ENCODE measurements at regions not wholly inside any gene's neighbourhood (a gene's known extent, or its start where the extent isn't known, plus 50 kb on each side); places are given as distances from the start of the nearest gene placed in this dataset.

- Histone ChIP-seq H3K4me2 (ENCODE audit: control insufficient read depth, extremely low read depth, insufficient read depth, low read depth, low read length) (no peak overlapping the region), H3K79me2 (ENCODE audit: control insufficient read depth, insufficient read depth, low read length) (no peaks in the 10 kb centered on the region), H2AFZ (ENCODE audit: control insufficient read depth, low read length) (no peak overlapping the region), H3K9me3 (ENCODE audit: control insufficient read depth, low read depth, low read length) (no peaks in the 10 kb centered on the region), H3K9ac (ENCODE audit: control insufficient read depth, extremely low read depth, insufficient read depth, low read length) (no peak overlapping the region), H3K4me3 (ENCODE audit: control insufficient read depth in 2 of 3, extremely low read depth in 1 of 3, insufficient read depth in 2 of 3, low read depth in 1 of 3, low read length in 3 of 3) (no peak overlapping the region), H3K9me1 (ENCODE audit: control insufficient read depth, extremely low read depth, insufficient read depth, low read length) (no peaks in the 10 kb centered on the region), H3K27me3 (ENCODE audit: control insufficient read depth, extremely low read depth, insufficient read depth, low read length) (no peaks in the 10 kb centered on the region), H4K20me1 (ENCODE audit: control insufficient read depth, extremely low read depth, insufficient read depth, low read length) (no peaks in the 10 kb centered on the region), H3K36me3 (ENCODE audit: control insufficient read depth in 2 of 2, extremely low read depth in 1 of 2, insufficient read depth in 2 of 2, low read length in 2 of 2) (no peaks in the 10 kb centered on the region), H3K27ac (ENCODE audit: control insufficient read depth, insufficient read depth, low read length) (no peak overlapping the region), H3K4me1 (ENCODE audit: control insufficient read depth, extremely low read depth, insufficient read depth, low read length) (no peaks in the 10 kb centered on the region)
- no peak for FAIRE-seq
- DNase-seq (ENCODE audit: low read depth, low spot score): no peak
- dilution Hi-C loops (cut with MboI; ENCODE audit: extremely low pct_ligation_motif_present, low sequenced_read_pairs): no loop called here
- no peak for TF ChIP-seq EZH2 (IDR thresholded peaks at IDR 0.05; ENCODE audit: low read length)
- TF ChIP-seq, protein P1, sequence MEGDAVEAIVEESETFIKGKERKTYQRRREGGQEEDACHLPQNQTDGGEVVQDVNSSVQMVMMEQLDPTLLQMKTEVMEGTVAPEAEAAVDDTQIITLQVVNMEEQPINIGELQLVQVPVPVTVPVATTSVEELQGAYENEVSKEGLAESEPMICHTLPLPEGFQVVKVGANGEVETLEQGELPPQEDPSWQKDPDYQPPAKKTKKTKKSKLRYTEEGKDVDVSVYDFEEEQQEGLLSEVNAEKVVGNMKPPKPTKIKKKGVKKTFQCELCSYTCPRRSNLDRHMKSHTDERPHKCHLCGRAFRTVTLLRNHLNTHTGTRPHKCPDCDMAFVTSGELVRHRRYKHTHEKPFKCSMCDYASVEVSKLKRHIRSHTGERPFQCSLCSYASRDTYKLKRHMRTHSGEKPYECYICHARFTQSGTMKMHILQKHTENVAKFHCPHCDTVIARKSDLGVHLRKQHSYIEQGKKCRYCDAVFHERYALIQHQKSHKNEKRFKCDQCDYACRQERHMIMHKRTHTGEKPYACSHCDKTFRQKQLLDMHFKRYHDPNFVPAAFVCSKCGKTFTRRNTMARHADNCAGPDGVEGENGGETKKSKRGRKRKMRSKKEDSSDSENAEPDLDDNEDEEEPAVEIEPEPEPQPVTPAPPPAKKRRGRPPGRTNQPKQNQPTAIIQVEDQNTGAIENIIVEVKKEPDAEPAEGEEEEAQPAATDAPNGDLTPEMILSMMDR (optimal IDR thresholded peaks at IDR 0.05 in 1 of 3, IDR thresholded peaks at IDR 0.05 in 1 of 3, conservative IDR thresholded peaks at IDR 0.05 in 1 of 3; ENCODE audit: extremely low read depth in 1 of 3, insufficient read depth in 2 of 3, low read length in 3 of 3): no peak
Observed at GRCh38 chr3:77945320-77945719, 905.4 kb downstream of the ROBO2 start.

GRCh38 chr3:77947671-77948070 lies 907.8 kb downstream of the ROBO2 start:
- no peaks in the 10 kb centered on the region for H3K4me1 ChIP-seq (ENCODE audit: control insufficient read depth, extremely low read depth, insufficient read depth, low read length)
- FAIRE-seq: no peak
- no peak for TF ChIP-seq EZH2 (IDR thresholded peaks at IDR 0.05; ENCODE audit: low read length)
- TF ChIP-seq, protein P1 (optimal IDR thresholded peaks at IDR 0.05 in 1 of 3, IDR thresholded peaks at IDR 0.05 in 1 of 3, conservative IDR thresholded peaks at IDR 0.05 in 1 of 3; ENCODE audit: extremely low read depth in 1 of 3, insufficient read depth in 2 of 3, low read length in 3 of 3): no peak
- H3K27me3 ChIP-seq (ENCODE audit: control insufficient read depth, extremely low read depth, insufficient read depth, low read length): no peaks in the 10 kb centered on the region
- H3K9me3 ChIP-seq (ENCODE audit: control insufficient read depth, low read depth, low read length): no peaks in the 10 kb centered on the region
- H2AFZ ChIP-seq (ENCODE audit: control insufficient read depth, low read length): no peak overlapping the region
- H3K4me3 ChIP-seq (ENCODE audit: control insufficient read depth in 2 of 3, extremely low read depth in 1 of 3, insufficient read depth in 2 of 3, low read depth in 1 of 3, low read length in 3 of 3): no peak overlapping the region
- dilution Hi-C loops (cut with MboI; ENCODE audit: extremely low pct_ligation_motif_present, low sequenced_read_pairs): no loop called here
- no peak overlapping the region for H3K9ac ChIP-seq (ENCODE audit: control insufficient read depth, extremely low read depth, insufficient read depth, low read length)
- H4K20me1 ChIP-seq (ENCODE audit: control insufficient read depth, extremely low read depth, insufficient read depth, low read length): no peaks in the 10 kb centered on the region
- no peaks in the 10 kb centered on the region for H3K79me2 ChIP-seq (ENCODE audit: control insufficient read depth, insufficient read depth, low read length)
- H3K9me1 ChIP-seq (ENCODE audit: control insufficient read depth, extremely low read depth, insufficient read depth, low read length): no peaks in the 10 kb centered on the region
- DNase-seq (ENCODE audit: low read depth, low spot score): no peak
- H3K4me2 ChIP-seq (ENCODE audit: control insufficient read depth, extremely low read depth, insufficient read depth, low read depth, low read length): no peak overlapping the region
- no peaks in the 10 kb centered on the region for H3K36me3 ChIP-seq (ENCODE audit: control insufficient read depth in 2 of 2, extremely low read depth in 1 of 2, insufficient read depth in 2 of 2, low read length in 2 of 2)
- no peak overlapping the region for H3K27ac ChIP-seq (ENCODE audit: control insufficient read depth, insufficient read depth, low read length)

Data from keratinocyte (primary cell).